ENCODE measurements at regions not wholly inside any gene's neighbourhood (a gene's known extent, or its start where the extent isn't known, plus 50 kb on each side); places are given as distances from the start of the nearest gene placed in this dataset.

- 1% methylated on average over 4 of the region's 4 CpGs for WGBS (ENCODE audit: insufficient coverage, low coverage, low lambda C conversion rate, missing lambda C conversion rate)
- intact Hi-C loops (cut with DNase I) = no loop called here
- Histone ChIP-seq H3K4me1 (no peaks in the 10 kb centered on the region), H3K27ac (no peak overlapping the region), H3K4me3 (no peak overlapping the region), H3K9me3 (no peaks in the 10 kb centered on the region), H3K27me3 (no peaks in the 10 kb centered on the region), H3K36me3 (no peaks in the 10 kb centered on the region)
- ATAC-seq (peak; percentile 98 to 100 (median 98)), DNase-seq (peak; percentile 37 to 67 (median 55))
- TF ChIP-seq CTCF (IDR thresholded peaks at IDR 0.05) (peak; percentile 79 to 91 (median 86)), POLR2A (IDR thresholded peaks at IDR 0.05) (no peak)
Observed at GRCh38 chr5:108642170-108642906, 105.4 kb upstream of the FER start.

- ATAC-seq = no peak
- Histone ChIP-seq H3K4me3 (no peak overlapping the region), H3K27ac (no peak overlapping the region), H3K27me3 (no peaks in the 10 kb centered on the region), H3K4me1 (no peaks in the 10 kb centered on the region), H3K9me3 (no peaks in the 10 kb centered on the region), H3K36me3 (no peaks in the 10 kb centered on the region)
- intact Hi-C loops (cut with DNase I) = no loop called here
- no peak for TF ChIP-seq CTCF (IDR thresholded peaks at IDR 0.05)
- 83% methylated on average over 1 of the region's 1 CpG for WGBS (ENCODE audit: insufficient coverage, low coverage, low lambda C conversion rate, missing lambda C conversion rate)
- DNase-seq = no peak
Observed at GRCh38 chr5:108641596-108641995, 106.1 kb upstream of the FER start.

GRCh38 chr5:108639366-108639765 lies 108.3 kb upstream of the FER start:
- Histone ChIP-seq H3K27ac (no peak overlapping the region), H3K36me3 (no peaks in the 10 kb centered on the region), H3K27me3 (no peaks in the 10 kb centered on the region), H3K9me3 (no peaks in the 10 kb centered on the region), H3K4me3 (no peak overlapping the region), H3K4me1 (no peaks in the 10 kb centered on the region)
- intact Hi-C loops (cut with DNase I) = no loop called here
- no peak for DNase-seq
- no peak for ATAC-seq
- no peak for TF ChIP-seq CTCF (IDR thresholded peaks at IDR 0.05)
- TF ChIP-seq POLR2A (IDR thresholded peaks at IDR 0.05) = no peak
- WGBS (ENCODE audit: insufficient coverage, low coverage, low lambda C conversion rate, missing lambda C conversion rate) = 77% methylated on average over 3 of the region's 3 CpGs

GRCh38 chr5:108638021-108638420 lies 109.7 kb upstream of the FER start:
- no peaks in the 10 kb centered on the region for H3K27me3 ChIP-seq
- no peaks in the 10 kb centered on the region for H3K9me3 ChIP-seq
- H3K27ac ChIP-seq = no peak overlapping the region
- H3K4me1 ChIP-seq = no peaks in the 10 kb centered on the region
- WGBS (ENCODE audit: insufficient coverage, low coverage, low lambda C conversion rate, missing lambda C conversion rate) = 73% methylated on average over 2 of the region's 2 CpGs
- no peak for TF ChIP-seq POLR2A (IDR thresholded peaks at IDR 0.05)
- no peak for TF ChIP-seq CTCF (IDR thresholded peaks at IDR 0.05)
- DNase-seq (no peak), ATAC-seq (no peak)
- intact Hi-C loops (cut with DNase I) = no loop called here
- no peak overlapping the region for H3K4me3 ChIP-seq
- H3K36me3 ChIP-seq = no peaks in the 10 kb centered on the region

Data from right lobe of liver (tissue), 6 donors.